IPS-15b (cell line): ENCODE measurements at regions not wholly inside any gene's neighbourhood (a gene's known extent, or its start where the extent isn't known, plus 50 kb on each side); places are given as distances from the start of the nearest gene placed in this dataset.

Source experiments
- H3K27me3 ChIP-seq: one replicate; pipeline ENCODE4 v1.6.1; 2013; ENCODE audit warnings: low read length; ENCODE audit not compliant: control insufficient read depth, insufficient read depth
- H3K36me3 ChIP-seq: one replicate; pipeline ENCODE4 v1.6.1; 2013; ENCODE audit warnings: low read length; ENCODE audit not compliant: control insufficient read depth, insufficient read depth
- H3K4me1 ChIP-seq: one replicate; pipeline ENCODE4 v1.6.1; 2013; ENCODE audit warnings: mild to moderate bottlenecking, low read length; ENCODE audit not compliant: control insufficient read depth, insufficient read depth
- H3K4me3 ChIP-seq: one replicate; pipeline ENCODE4 v1.5.1; 2013; ENCODE audit warnings: low read depth, low read length
- H3K9ac ChIP-seq: one replicate; pipeline ENCODE4 v1.6.1; 2013; ENCODE audit warnings: low read depth, mild to moderate bottlenecking, low read length
- H3K9me3 ChIP-seq: one replicate; pipeline ENCODE4 v1.6.1; 2013; ENCODE audit warnings: mild to moderate bottlenecking, low read length; ENCODE audit not compliant: control insufficient read depth, insufficient read depth

GRCh38 chr6:79783670-79784394, 152.7 kb downstream of the SH3BGRL2 start:
- no peak overlapping the region for H3K9ac ChIP-seq
- H3K4me1 ChIP-seq, result no peaks in the 10 kb centered on the region

GRCh38 chr6:79782792-79783580, 151.9 kb downstream of the SH3BGRL2 start:
- H3K4me3 ChIP-seq, result no peak overlapping the region
- no peak overlapping the region for H3K9ac ChIP-seq
- H3K4me1 ChIP-seq, result no peaks in the 10 kb centered on the region
- H3K9me3 ChIP-seq, result no peaks in the 10 kb centered on the region
- no peaks in the 10 kb centered on the region for H3K36me3 ChIP-seq
- no peaks in the 10 kb centered on the region for H3K27me3 ChIP-seq

More at GRCh38 chr6:79783670-79784394, 152.7 kb downstream of the SH3BGRL2 start:
- Histone ChIP-seq H3K36me3 (no peaks in the 10 kb centered on the region), H3K4me3 (no peak overlapping the region), H3K9me3 (no peaks in the 10 kb centered on the region), H3K27me3 (no peaks in the 10 kb centered on the region)

GRCh38 chr6:79781916-79782315, 150.8 kb downstream of the SH3BGRL2 start:
- Histone ChIP-seq H3K9ac (no peak overlapping the region), H3K4me1 (no peaks in the 10 kb centered on the region), H3K4me3 (no peak overlapping the region), H3K27me3 (no peaks in the 10 kb centered on the region), H3K36me3 (no peaks in the 10 kb centered on the region), H3K9me3 (no peaks in the 10 kb centered on the region)

- H3K27me3 ChIP-seq, result no peaks in the 10 kb centered on the region
- H3K36me3 ChIP-seq, result no peaks in the 10 kb centered on the region
- H3K4me1 ChIP-seq, result no peaks in the 10 kb centered on the region
- no peak overlapping the region for H3K4me3 ChIP-seq
- H3K9ac ChIP-seq, result no peak overlapping the region
- H3K9me3 ChIP-seq, result no peaks in the 10 kb centered on the region
Measured at GRCh38 chr6:79780881-79781280, 149.8 kb downstream of the SH3BGRL2 start.

GRCh38 chr6:79778816-79779215, 147.7 kb downstream of the SH3BGRL2 start:
- H3K9ac ChIP-seq, result peak overlapping the region; percentile 54
- no peaks in the 10 kb centered on the region for H3K36me3 ChIP-seq
- no peaks in the 10 kb centered on the region for H3K4me1 ChIP-seq

DNA sequence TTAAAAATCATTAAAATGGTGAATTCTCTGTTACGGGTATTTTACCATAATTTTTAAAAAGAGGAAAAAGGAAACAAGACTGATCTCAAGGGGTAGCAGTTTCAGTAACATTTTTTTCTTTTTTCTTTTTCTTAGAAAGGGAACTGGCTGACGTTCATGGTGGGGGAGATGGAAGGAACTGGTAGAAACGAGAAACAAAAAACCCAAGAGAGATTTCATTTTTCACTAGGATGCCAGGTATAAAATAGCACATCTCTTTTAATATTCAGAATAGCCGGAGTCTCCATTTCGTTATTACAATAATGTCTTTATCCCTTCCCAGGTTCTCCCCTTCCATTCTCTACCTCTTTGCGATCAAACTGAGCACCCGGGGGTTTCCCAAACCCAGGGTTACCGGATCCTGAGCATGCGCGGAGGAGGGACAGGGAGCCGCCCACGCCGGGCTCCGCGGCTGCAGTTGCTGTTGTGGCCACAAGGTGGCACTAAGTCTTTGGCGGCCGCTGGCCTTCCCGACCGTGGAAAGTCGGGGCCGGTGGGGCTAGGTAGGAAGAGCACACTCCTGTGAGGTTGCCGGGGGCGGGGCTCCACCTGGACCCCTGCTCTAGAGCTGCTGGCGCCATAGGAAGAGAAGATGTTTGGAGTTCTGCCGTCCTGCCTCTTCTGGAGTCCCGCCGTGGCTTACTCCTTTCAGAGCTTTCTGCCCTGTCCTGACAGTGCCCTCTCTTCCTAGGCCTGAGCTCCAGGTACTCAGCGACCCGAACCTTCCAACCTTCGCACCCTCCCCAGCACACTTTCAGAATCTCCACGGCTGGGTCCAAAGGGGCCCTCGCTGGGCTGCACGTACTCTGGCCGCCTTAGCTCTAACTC, 146.8 kb downstream of the SH3BGRL2 start:
- H3K27me3 ChIP-seq, result no peaks in the 10 kb centered on the region
- H3K4me3 ChIP-seq, result peak overlapping the region; percentile 46
- no peaks in the 10 kb centered on the region for H3K9me3 ChIP-seq
- no peaks in the 10 kb centered on the region for H3K4me1 ChIP-seq
- no peaks in the 10 kb centered on the region for H3K36me3 ChIP-seq
- peak overlapping the region; percentile 54 for H3K9ac ChIP-seq

More at GRCh38 chr6:79778816-79779215, 147.7 kb downstream of the SH3BGRL2 start:
- no peaks in the 10 kb centered on the region for H3K27me3 ChIP-seq
- H3K4me3 ChIP-seq, result no peak overlapping the region
- no peaks in the 10 kb centered on the region for H3K9me3 ChIP-seq

- no peaks in the 10 kb centered on the region for H3K9me3 ChIP-seq
- no peak overlapping the region for H3K4me3 ChIP-seq
- H3K4me1 ChIP-seq, result no peaks in the 10 kb centered on the region
Measured at GRCh38 chr6:79776076-79776475, 144.9 kb downstream of the SH3BGRL2 start.

DNA sequence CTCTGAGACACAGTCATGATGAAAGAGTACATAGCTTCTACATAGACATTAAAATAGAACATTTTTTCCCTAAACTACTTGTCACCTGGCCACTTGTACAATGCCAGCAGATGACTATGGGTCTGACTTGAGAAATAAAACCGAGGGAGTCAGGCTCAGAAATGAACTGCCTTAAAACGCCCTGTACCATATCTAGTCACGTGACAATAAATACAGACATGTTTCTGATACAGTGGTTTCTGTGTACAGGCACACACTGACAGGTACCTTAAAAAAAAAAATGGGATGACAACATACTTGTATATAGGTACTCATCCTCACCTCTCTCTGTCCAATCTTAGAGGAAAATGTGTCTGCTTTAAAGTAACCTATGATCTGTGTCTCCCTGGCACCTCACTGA, 144.1 kb downstream of the SH3BGRL2 start:
- no peaks in the 10 kb centered on the region for H3K9me3 ChIP-seq
- H3K4me1 ChIP-seq, result no peaks in the 10 kb centered on the region
- H3K36me3 ChIP-seq, result no peaks in the 10 kb centered on the region
- H3K4me3 ChIP-seq, result no peak overlapping the region
- no peaks in the 10 kb centered on the region for H3K27me3 ChIP-seq
- no peak overlapping the region for H3K9ac ChIP-seq

More at GRCh38 chr6:79776076-79776475, 144.9 kb downstream of the SH3BGRL2 start:
- Histone ChIP-seq H3K36me3 (no peaks in the 10 kb centered on the region), H3K27me3 (no peaks in the 10 kb centered on the region), H3K9ac (no peak overlapping the region)

GRCh38 chr6:79764747-79765146, 133.6 kb downstream of the SH3BGRL2 start:
- H3K9ac ChIP-seq, result no peak overlapping the region
- no peaks in the 10 kb centered on the region for H3K4me1 ChIP-seq
- H3K4me3 ChIP-seq, result no peak overlapping the region
- no peaks in the 10 kb centered on the region for H3K27me3 ChIP-seq
- H3K9me3 ChIP-seq, result no peaks in the 10 kb centered on the region
- H3K36me3 ChIP-seq, result no peaks in the 10 kb centered on the region

DNA sequence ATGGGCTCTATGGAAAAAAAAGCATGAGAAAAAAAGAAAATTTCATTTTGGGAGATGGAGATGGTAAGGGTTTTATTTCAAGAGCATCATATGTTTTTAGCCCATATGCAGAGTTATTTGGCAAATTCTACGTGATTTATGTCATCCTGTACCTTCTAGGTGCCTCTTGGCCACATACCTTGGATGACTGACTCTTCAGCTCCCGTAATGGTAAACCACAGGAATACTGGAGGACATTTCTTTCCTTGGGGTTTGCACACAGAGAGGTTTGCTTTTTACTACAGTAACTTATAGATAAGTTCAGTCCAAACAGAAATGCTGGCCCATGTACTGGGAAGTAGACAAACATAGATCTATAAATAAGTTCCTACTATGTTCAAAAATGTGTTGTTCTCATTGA, 132.2 kb downstream of the SH3BGRL2 start:
- Histone ChIP-seq H3K36me3 (no peaks in the 10 kb centered on the region), H3K27me3 (no peaks in the 10 kb centered on the region), H3K9ac (no peak overlapping the region), H3K4me1 (no peaks in the 10 kb centered on the region), H3K4me3 (no peak overlapping the region), H3K9me3 (no peaks in the 10 kb centered on the region)

GRCh38 chr6:79762370-79762769, 131.2 kb downstream of the SH3BGRL2 start:
- Histone ChIP-seq H3K27me3 (no peaks in the 10 kb centered on the region), H3K36me3 (no peaks in the 10 kb centered on the region), H3K4me1 (no peaks in the 10 kb centered on the region), H3K9ac (no peak overlapping the region), H3K9me3 (no peaks in the 10 kb centered on the region), H3K4me3 (no peak overlapping the region)
